ENCODE measurements at regions not wholly inside any gene's neighbourhood (a gene's known extent, or its start where the extent isn't known, plus 50 kb on each side); places are given as distances from the start of the nearest gene placed in this dataset.
"Not testable (repeated sequence)": the region's sequence is repeated elsewhere in the genome, so short reads cannot be mapped to it uniquely, and the experiment has no call there.

DNA sequence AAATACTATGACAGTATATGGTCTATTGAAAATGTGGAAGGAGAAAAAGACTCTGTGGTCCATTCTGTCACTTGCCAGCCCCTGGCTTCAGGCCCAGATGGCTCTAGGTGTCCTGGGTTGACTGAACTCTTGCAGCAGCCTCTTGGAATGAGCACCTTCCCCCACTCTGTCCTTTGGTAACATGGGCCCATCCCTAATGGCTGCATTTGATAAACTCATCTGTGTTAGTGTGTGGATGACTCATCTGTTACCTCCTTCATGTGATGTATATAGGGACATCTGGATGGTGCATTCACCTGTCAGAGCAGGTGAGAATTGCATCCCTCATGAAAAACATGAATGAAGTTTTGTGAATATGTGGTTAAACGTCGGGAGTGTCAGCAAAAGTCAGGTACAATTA, 93.5 kb downstream of the NAPG start:
- TF ChIP-seq, protein P1, sequence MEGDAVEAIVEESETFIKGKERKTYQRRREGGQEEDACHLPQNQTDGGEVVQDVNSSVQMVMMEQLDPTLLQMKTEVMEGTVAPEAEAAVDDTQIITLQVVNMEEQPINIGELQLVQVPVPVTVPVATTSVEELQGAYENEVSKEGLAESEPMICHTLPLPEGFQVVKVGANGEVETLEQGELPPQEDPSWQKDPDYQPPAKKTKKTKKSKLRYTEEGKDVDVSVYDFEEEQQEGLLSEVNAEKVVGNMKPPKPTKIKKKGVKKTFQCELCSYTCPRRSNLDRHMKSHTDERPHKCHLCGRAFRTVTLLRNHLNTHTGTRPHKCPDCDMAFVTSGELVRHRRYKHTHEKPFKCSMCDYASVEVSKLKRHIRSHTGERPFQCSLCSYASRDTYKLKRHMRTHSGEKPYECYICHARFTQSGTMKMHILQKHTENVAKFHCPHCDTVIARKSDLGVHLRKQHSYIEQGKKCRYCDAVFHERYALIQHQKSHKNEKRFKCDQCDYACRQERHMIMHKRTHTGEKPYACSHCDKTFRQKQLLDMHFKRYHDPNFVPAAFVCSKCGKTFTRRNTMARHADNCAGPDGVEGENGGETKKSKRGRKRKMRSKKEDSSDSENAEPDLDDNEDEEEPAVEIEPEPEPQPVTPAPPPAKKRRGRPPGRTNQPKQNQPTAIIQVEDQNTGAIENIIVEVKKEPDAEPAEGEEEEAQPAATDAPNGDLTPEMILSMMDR (conservative IDR thresholded peaks at IDR 0.05 in 1 of 2, IDR thresholded peaks at IDR 0.05 in 1 of 2; ENCODE audit: low read depth in 1 of 2, low read length in 2 of 2): not testable (repeated sequence)
- not testable (repeated sequence) for TF ChIP-seq EZH2 (IDR thresholded peaks at IDR 0.05; ENCODE audit: low read length, missing control alignments)

Measured in fibroblast of lung (primary cell).